GM10266 (cell line): ENCODE measurements at regions not wholly inside any gene's neighbourhood (a gene's known extent, or its start where the extent isn't known, plus 50 kb on each side); places are given as distances from the start of the nearest gene placed in this dataset.

ENCODE experiments used
- DNase-seq: peaks from one replicate; pipeline ENCODE4 v3.0.0; 2012; ENCODE audit errors: extremely low spot score
- TF ChIP-seq, protein P1 (sequence below): IDR thresholded peaks from 2 replicates; pipeline ENCODE4 v1.5.1; 2012; ENCODE audit warnings: mild to moderate bottlenecking, low read depth; ENCODE audit not compliant: control insufficient read depth, insufficient read depth; ENCODE audit errors: missing control alignments

DNA sequence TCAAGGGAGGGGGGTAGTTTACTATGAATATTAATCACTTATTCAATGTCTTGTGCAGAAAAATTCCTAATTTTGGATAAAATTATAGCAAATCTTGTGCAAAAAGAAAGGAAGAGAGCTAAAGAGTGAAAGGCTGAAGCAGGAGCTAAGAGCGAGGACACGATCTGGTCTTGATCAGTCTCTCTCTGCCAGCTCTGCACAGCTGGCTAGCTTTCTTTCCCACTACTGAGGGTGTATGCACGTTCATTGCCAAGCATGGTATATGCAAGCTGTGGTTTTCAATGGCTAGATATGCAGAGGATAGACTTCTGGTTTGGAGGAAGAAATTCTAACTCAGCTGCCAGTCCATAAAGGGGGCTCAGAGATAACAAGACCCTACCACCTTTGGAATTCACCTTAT lies 297.3 kb downstream of the CYRIA start:
- TF ChIP-seq, protein P1, sequence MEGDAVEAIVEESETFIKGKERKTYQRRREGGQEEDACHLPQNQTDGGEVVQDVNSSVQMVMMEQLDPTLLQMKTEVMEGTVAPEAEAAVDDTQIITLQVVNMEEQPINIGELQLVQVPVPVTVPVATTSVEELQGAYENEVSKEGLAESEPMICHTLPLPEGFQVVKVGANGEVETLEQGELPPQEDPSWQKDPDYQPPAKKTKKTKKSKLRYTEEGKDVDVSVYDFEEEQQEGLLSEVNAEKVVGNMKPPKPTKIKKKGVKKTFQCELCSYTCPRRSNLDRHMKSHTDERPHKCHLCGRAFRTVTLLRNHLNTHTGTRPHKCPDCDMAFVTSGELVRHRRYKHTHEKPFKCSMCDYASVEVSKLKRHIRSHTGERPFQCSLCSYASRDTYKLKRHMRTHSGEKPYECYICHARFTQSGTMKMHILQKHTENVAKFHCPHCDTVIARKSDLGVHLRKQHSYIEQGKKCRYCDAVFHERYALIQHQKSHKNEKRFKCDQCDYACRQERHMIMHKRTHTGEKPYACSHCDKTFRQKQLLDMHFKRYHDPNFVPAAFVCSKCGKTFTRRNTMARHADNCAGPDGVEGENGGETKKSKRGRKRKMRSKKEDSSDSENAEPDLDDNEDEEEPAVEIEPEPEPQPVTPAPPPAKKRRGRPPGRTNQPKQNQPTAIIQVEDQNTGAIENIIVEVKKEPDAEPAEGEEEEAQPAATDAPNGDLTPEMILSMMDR: no peak
- no peak for DNase-seq

DNA sequence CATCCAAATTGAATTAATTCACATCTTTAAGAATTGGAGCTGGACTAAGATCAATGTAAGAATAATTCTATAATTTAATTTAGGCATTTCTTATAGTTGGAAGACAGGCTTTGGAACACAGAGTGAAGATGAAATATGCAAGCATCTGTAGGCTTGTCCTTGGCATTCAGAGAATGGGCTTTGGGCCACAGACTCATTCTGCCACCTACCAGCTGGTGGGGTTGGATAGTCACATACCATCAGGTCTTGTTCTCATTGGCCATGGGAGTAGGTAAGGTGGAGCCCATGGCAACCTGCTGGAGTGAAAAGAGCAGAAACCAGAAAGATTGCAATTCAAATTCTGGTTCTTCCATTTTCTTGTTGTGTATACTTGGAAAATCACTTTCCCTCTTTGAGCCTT lies 300.3 kb downstream of the CYRIA start:
- DNase-seq: no peak
- TF ChIP-seq, protein P1: no peak

DNA sequence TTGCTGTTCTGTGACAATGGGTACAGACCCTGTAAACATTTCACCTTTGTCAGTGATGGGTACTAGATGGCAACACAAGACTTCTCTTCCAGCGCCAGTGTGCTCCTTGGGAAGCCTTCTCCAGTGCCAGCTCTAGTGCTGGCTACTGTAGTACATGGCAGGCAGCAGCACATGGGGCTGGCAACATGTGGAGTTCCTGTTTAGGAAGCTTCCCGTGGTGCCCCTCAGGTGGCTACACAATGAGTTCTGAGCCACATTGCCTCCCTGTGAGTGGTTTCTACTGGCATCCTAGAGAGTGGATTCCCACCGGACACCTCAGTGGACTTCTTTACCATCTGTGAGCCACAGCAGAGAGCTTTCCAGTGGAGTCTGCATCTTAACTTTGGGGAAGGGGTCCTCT lies 302.1 kb downstream of the CYRIA start:
- TF ChIP-seq, protein P1: no peak

DNA sequence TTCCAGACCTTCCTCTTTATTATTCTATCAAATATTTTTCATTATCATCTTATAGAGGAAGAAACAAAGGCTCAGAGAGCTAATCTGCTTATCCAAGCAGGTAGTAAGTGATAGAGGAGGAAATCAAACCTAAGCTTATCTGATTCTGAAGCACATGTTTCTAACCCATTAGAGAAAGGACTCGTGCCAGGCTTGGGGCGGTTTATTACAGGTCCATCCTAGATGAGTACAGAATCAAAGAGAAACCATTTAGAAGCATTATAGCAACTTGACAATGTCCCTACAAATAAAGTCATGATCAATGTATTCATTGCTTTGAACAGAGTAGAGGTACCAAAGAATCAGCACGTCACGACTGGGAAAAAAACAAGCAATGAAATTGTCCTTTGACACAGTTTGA lies 303.0 kb downstream of the CYRIA start:
- TF ChIP-seq, protein P1: no peak
- no peak for DNase-seq

More for the DNA sequence above, 302.1 kb downstream of the CYRIA start:
- no peak for DNase-seq

DNA sequence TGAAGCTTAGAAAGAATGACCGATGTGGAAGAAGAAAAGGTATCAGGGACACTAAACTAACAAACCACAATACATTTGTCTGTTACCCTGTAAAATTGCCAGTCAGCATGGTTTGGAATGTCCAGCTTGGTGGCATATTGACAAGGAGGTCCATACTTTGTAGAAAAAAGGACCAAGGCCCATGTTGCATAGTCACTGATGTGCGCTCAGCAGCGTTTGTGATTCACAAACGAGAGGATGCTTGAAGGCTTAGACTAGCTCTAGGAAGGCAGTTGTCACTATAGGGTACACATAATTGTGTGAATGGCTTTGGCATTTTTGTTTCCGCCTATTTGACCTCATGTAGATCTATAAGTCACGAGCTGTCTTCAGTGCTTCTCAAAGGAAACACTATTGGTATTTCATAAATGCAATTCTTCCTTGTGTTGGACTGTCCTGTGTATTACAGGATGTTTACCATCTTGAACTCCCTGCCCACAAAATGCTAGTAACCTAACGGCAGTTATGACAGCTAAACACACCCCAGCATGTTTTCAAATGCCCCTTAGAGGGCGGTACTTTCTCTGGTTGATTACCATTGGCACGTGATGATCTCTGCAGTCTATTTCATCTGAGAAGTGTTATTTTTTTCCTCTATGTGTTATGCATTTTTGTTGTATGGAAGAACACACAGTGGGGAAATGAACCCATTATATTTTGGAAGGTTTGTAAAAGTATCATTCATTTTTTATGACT lies 304.2 kb downstream of the CYRIA start:
- DNase-seq: no peak
- TF ChIP-seq, protein P1: no peak

DNA sequence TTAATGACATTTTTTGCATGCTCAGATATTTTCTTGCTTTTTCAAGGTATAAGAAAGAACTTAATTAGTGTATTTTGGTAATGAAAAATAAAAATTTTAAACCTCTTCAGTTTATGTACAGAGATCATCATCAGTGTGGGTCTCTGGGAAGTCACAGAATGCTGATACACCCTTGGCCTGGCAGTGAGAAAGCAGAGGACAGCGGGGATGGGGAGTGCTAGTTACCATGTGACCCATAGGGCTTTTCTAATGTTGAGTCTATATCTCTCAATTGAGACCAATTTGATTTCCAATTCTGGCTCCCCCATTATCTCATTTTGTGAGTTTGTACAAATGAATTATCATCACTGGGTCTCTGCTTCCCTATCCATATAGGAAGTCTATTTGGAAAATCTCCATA lies 305.7 kb downstream of the CYRIA start:
- no peak for DNase-seq
- TF ChIP-seq, protein P1: no peak

DNA sequence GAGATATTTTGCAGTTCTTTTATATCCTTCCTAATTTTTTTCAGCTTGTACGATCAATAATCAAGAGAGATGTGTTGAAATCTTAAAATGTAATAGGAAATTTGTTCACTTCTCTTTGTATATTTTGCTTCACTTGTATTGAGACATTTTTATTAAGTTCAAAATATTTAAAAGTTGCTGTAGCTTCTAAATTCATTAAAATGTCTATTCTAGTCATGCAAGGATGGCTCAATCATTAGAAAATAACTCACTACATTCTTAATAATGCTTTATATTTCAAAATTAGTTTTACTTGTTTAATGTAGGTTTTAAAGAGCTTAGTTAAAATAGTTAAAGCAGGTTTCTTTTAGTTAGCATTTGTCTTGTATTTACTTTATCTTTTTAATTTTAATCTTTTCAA lies 308.4 kb downstream of the CYRIA start:
- TF ChIP-seq, protein P1: no peak
- no peak for DNase-seq
